Left lung (tissue), 4 donors: ENCODE measurements at regions not wholly inside any gene's neighbourhood (a gene's known extent, or its start where the extent isn't known, plus 50 kb on each side); places are given as distances from the start of the nearest gene placed in this dataset.

Experiments
- ATAC-seq: fragments of 200-7000 bp; cut with Tn5 transposase; one replicate; pipeline ENCODE4 v1.9.1; 2020; ENCODE audit warnings: moderate library complexity
- DNase-seq, 4 donors: peaks; one replicate each; pipeline ENCODE4 v3.0.0-alpha.2; 2013 to 2020
- H3K27ac ChIP-seq, 2 donors: fragments of 200-600 bp; sonication (generic) in 1 of 2; one replicate each; pipeline versions ENCODE4 v1.5.0 to v1.8.0; 2020 to 2021
- H3K27me3 ChIP-seq, 2 donors: fragments of 200-600 bp; sonication (generic) in 1 of 2; one replicate each; pipeline versions ENCODE4 v1.5.0 to v1.8.0; 2020 to 2021
- H3K36me3 ChIP-seq, 2 donors: fragments of 200-600 bp; sonication (generic) in 1 of 2; one replicate each; pipeline versions ENCODE4 v1.5.0 to v1.8.0; 2020 to 2021
- H3K4me1 ChIP-seq, 2 donors: fragments of 200-600 bp; one replicate each; pipeline ENCODE4 v1.8.0; 2021
- H3K4me3 ChIP-seq, 2 donors: fragments of 200-600 bp; sonication (generic) in 1 of 2; one replicate each; pipeline versions ENCODE4 v1.5.0 to v1.8.0; 2020 to 2021; ENCODE audit warnings: mild to moderate bottlenecking in 1 of 2
- H3K9me3 ChIP-seq, 2 donors: fragments of 200-600 bp; sonication (generic) in 1 of 2; one replicate each; pipeline versions ENCODE4 v1.5.0 to v1.8.0; 2020 to 2021
- CTCF ChIP-seq, 2 donors: fragments of 200-600 bp; sonication (generic) in 1 of 2; IDR thresholded peaks; one replicate each; pipeline versions ENCODE4 v1.5.0 to v1.8.0; 2021; ENCODE audit warnings: antibody characterized with exemption in 2 of 2
- intact Hi-C, 2 donors: fragments of 100-400 bp; cut with DNase I; formaldehyde crosslinking; loops; one replicate each; pipeline versions ENCODE4 v1.11.2 to v1.14.2; 2022
- donor health status: DM: no; HTN: yes; CAD: no.
- donor health status: DM: no; HTN: no; CAD: no.

GRCh38 chr3:157888040-157888439, 218.2 kb downstream of the SHOX2 start:
- H3K4me3 ChIP-seq = no peak overlapping the region
- no peaks in the 10 kb centered on the region for H3K4me1 ChIP-seq
- no peaks in the 10 kb centered on the region for H3K27me3 ChIP-seq
- H3K9me3 ChIP-seq = no peaks in the 10 kb centered on the region
- no peak overlapping the region for H3K27ac ChIP-seq
- no peak for TF ChIP-seq CTCF (IDR thresholded peaks at IDR 0.05)
- intact Hi-C loops = no loop called here
- no peak for DNase-seq
- no peak for ATAC-seq
- no peaks in the 10 kb centered on the region for H3K36me3 ChIP-seq

- H3K27ac ChIP-seq = no peak overlapping the region
- peaks cover 0 to 12% of the 10 kb centered on the region in 2 donors for H3K9me3 ChIP-seq
- H3K4me1 ChIP-seq = no peaks in the 10 kb centered on the region
- DNase-seq (no peak), ATAC-seq (no peak)
- no peaks in the 10 kb centered on the region for H3K36me3 ChIP-seq
- no peak overlapping the region for H3K4me3 ChIP-seq
- H3K27me3 ChIP-seq = no peaks in the 10 kb centered on the region
- no peak for TF ChIP-seq CTCF (IDR thresholded peaks at IDR 0.05)
- intact Hi-C loops = no loop called here
These were observed 229.7 kb downstream of the SHOX2 start for GRCh38 chr3:157876556-157876955.

- no peak for TF ChIP-seq CTCF (IDR thresholded peaks at IDR 0.05)
- Histone ChIP-seq H3K36me3 (no peaks in the 10 kb centered on the region), H3K9me3 (no peaks in the 10 kb centered on the region), H3K27ac (no peak overlapping the region), H3K4me3 (no peak overlapping the region), H3K4me1 (no peaks in the 10 kb centered on the region), H3K27me3 (no peaks in the 10 kb centered on the region)
- ATAC-seq = no peak
- DNase-seq = no peak
- intact Hi-C loops = no loop called here
These were observed 233.3 kb downstream of the SHOX2 start for GRCh38 chr3:157872902-157873301.

- H3K4me1 ChIP-seq = no peaks in the 10 kb centered on the region
- intact Hi-C loops = no loop called here
- H3K36me3 ChIP-seq = no peaks in the 10 kb centered on the region
- H3K9me3 ChIP-seq = no peaks in the 10 kb centered on the region
- DNase-seq (no peak), ATAC-seq (no peak)
- no peak overlapping the region for H3K4me3 ChIP-seq
- H3K27me3 ChIP-seq = no peaks in the 10 kb centered on the region
- H3K27ac ChIP-seq = no peak overlapping the region
- no peak for TF ChIP-seq CTCF (IDR thresholded peaks at IDR 0.05)
These were observed 234.3 kb downstream of the SHOX2 start for GRCh38 chr3:157871838-157872460.

GRCh38 chr3:157871248-157871647, 235.0 kb downstream of the SHOX2 start:
- H3K9me3 ChIP-seq = no peaks in the 10 kb centered on the region
- H3K4me3 ChIP-seq = no peak overlapping the region
- intact Hi-C loops = no loop called here
- no peaks in the 10 kb centered on the region for H3K27me3 ChIP-seq
- no peaks in the 10 kb centered on the region for H3K4me1 ChIP-seq
- no peak for TF ChIP-seq CTCF (IDR thresholded peaks at IDR 0.05)
- ATAC-seq (no peak), DNase-seq (no peak)
- no peak overlapping the region for H3K27ac ChIP-seq
- H3K36me3 ChIP-seq = no peaks in the 10 kb centered on the region
